ENCODE measurements at regions not wholly inside any gene's neighbourhood (a gene's known extent, or its start where the extent isn't known, plus 50 kb on each side); places are given as distances from the start of the nearest gene placed in this dataset.
"Not testable (repeated sequence)": the region's sequence is repeated elsewhere in the genome, so short reads cannot be mapped to it uniquely, and the experiment has no call there.

- Histone ChIP-seq H3K27me3 (peaks cover 27% of the 10 kb centered on the region), H3K9me3 (no peaks in the 10 kb centered on the region), H3K4me3 (ENCODE audit: low read depth in 1 of 2, low read length in 1 of 2) (no peak overlapping the region), H3K27ac (no peak overlapping the region), H3K4me1 (ENCODE audit: control insufficient read depth in 1 of 2, insufficient read depth in 1 of 2, low read depth in 1 of 2, low read length in 1 of 2) (no peaks in the 10 kb centered on the region), H3K36me3 (no peaks in the 10 kb centered on the region)
- TF ChIP-seq, protein P1, sequence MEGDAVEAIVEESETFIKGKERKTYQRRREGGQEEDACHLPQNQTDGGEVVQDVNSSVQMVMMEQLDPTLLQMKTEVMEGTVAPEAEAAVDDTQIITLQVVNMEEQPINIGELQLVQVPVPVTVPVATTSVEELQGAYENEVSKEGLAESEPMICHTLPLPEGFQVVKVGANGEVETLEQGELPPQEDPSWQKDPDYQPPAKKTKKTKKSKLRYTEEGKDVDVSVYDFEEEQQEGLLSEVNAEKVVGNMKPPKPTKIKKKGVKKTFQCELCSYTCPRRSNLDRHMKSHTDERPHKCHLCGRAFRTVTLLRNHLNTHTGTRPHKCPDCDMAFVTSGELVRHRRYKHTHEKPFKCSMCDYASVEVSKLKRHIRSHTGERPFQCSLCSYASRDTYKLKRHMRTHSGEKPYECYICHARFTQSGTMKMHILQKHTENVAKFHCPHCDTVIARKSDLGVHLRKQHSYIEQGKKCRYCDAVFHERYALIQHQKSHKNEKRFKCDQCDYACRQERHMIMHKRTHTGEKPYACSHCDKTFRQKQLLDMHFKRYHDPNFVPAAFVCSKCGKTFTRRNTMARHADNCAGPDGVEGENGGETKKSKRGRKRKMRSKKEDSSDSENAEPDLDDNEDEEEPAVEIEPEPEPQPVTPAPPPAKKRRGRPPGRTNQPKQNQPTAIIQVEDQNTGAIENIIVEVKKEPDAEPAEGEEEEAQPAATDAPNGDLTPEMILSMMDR (IDR thresholded peaks at IDR 0.05), result no peak
Measured at GRCh38 chr16:86231996-86232350, 278.4 kb upstream of the FOXF1 start.

DNA sequence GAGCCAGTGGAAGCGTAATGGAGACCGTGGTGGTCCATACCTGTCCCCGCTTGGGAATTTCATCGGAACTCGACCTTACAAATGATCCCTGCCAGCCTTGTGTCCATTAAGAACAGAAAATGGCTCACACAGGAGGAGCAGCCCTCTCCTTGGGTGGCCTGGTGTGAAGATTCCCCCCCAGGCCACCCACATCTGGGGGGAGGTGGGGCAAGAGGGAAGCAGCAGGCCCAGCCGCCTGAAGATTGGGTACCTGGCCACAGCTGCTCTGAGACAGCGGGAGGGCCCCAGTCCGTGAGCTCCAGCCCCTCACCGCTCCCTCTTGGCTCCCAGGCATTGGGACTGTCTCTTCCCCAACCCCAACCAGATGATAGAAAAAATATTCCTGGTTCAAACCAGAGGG lies 277.8 kb upstream of the FOXF1 start:
- TF ChIP-seq, protein P1 (IDR thresholded peaks at IDR 0.05), result no peak
- Histone ChIP-seq H3K27ac (no peak overlapping the region), H3K9me3 (no peaks in the 10 kb centered on the region), H3K36me3 (no peaks in the 10 kb centered on the region), H3K4me1 (ENCODE audit: control insufficient read depth in 1 of 2, insufficient read depth in 1 of 2, low read depth in 1 of 2, low read length in 1 of 2) (no peaks in the 10 kb centered on the region), H3K4me3 (ENCODE audit: low read depth in 1 of 2, low read length in 1 of 2) (no peak overlapping the region), H3K27me3 (peaks cover 22% of the 10 kb centered on the region)

DNA sequence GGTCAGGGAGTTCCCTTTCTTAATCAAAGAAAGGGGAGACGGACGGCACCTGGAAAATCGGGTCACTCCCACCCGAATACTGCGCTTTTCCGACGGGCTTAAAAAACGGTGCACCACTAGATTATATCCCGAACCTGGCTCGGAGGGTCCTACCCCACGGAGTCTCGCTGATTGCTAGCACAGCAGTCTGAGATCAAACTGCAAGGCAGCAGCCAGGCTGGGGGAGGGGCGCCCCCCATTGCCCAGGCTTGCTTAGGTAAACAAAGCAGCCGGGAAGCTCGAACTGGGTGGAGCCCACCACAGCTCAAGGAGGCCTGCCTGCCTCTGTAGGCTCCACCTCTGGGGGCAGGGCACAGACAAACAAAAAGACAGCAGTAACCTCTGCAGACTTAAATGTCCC lies 276.8 kb upstream of the FOXF1 start:
- not testable (repeated sequence) for H3K27ac ChIP-seq; H3K36me3 ChIP-seq; H3K4me3 ChIP-seq (ENCODE audit: low read depth in 1 of 2, low read length in 1 of 2); H3K9me3 ChIP-seq; H3K4me1 ChIP-seq (ENCODE audit: control insufficient read depth in 1 of 2, insufficient read depth in 1 of 2, low read depth in 1 of 2, low read length in 1 of 2)
- H3K27me3 ChIP-seq, result peaks cover 12% of the 10 kb centered on the region

GRCh38 chr16:86239381-86239780 lies 270.9 kb upstream of the FOXF1 start:
- Histone ChIP-seq H3K27me3 (peaks cover 36% of the 10 kb centered on the region), H3K9me3 (no peaks in the 10 kb centered on the region), H3K27ac (no peak overlapping the region), H3K36me3 (no peaks in the 10 kb centered on the region), H3K4me1 (ENCODE audit: control insufficient read depth in 1 of 2, insufficient read depth in 1 of 2, low read depth in 1 of 2, low read length in 1 of 2) (no peaks in the 10 kb centered on the region), H3K4me3 (ENCODE audit: low read depth in 1 of 2, low read length in 1 of 2) (no peak overlapping the region)
- TF ChIP-seq, protein P1 (IDR thresholded peaks at IDR 0.05), result no peak

- TF ChIP-seq, protein P1 (IDR thresholded peaks at IDR 0.05), result no peak
- H3K27ac ChIP-seq, result no peak overlapping the region
- no peaks in the 10 kb centered on the region for H3K4me1 ChIP-seq (ENCODE audit: control insufficient read depth in 1 of 2, insufficient read depth in 1 of 2, low read depth in 1 of 2, low read length in 1 of 2)
- H3K9me3 ChIP-seq, result no peaks in the 10 kb centered on the region
- H3K36me3 ChIP-seq, result no peaks in the 10 kb centered on the region
- H3K4me3 ChIP-seq (ENCODE audit: low read depth in 1 of 2, low read length in 1 of 2), result no peak overlapping the region
- peaks cover 36% of the 10 kb centered on the region for H3K27me3 ChIP-seq
Measured at GRCh38 chr16:86240716-86241363, 269.5 kb upstream of the FOXF1 start.

- no peaks in the 10 kb centered on the region for H3K36me3 ChIP-seq
- no peaks in the 10 kb centered on the region for H3K9me3 ChIP-seq
- no peak overlapping the region for H3K27ac ChIP-seq
- H3K4me1 ChIP-seq (ENCODE audit: control insufficient read depth in 1 of 2, insufficient read depth in 1 of 2, low read depth in 1 of 2, low read length in 1 of 2), result no peaks in the 10 kb centered on the region
- TF ChIP-seq, protein P1 (IDR thresholded peaks at IDR 0.05), result no peak
- no peak overlapping the region for H3K4me3 ChIP-seq (ENCODE audit: low read depth in 1 of 2, low read length in 1 of 2)
- peaks cover 36% of the 10 kb centered on the region for H3K27me3 ChIP-seq
Measured at GRCh38 chr16:86241681-86242080, 268.6 kb upstream of the FOXF1 start.

Measured in neutrophil (primary cell).